Fibroblast of upper back skin (primary cell): ENCODE measurements at regions not wholly inside any gene's neighbourhood (a gene's known extent, or its start where the extent isn't known, plus 50 kb on each side); places are given as distances from the start of the nearest gene placed in this dataset.

Experiments used
- DNase-seq: peaks from one replicate; pipeline ENCODE4 v3.0.0-alpha.2; 2013

- DNase-seq: no peak
These were observed 162.8 kb upstream of the CDYL start for GRCh38 chr6:4613381-4613780.

DNA sequence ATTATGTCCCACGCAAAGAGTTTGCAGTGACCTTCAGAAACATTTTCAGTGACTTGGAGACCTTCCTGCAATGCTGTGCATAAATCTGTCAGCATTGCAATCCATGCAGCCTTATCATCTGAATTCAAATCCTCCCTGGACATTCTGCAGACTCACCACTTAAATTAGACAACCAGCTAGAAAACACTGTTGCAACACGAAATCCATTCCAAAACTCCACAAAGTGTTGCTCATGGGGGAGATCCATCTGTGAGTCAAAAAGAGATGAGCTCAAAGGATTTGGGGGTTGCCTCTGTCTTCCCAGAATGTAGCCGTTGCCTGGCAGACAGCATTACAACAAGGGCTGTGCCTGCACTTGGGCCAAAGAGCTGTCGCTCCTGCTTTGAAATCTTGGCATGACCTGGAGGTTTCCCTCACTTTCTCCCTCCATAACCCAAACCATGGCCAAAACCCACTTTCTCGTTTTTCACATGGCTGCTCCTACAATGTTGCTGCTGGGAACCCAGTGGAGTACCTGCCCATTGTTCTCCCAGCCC is 163.5 kb upstream of the CDYL start:
- peak; percentile 88 for DNase-seq

DNA sequence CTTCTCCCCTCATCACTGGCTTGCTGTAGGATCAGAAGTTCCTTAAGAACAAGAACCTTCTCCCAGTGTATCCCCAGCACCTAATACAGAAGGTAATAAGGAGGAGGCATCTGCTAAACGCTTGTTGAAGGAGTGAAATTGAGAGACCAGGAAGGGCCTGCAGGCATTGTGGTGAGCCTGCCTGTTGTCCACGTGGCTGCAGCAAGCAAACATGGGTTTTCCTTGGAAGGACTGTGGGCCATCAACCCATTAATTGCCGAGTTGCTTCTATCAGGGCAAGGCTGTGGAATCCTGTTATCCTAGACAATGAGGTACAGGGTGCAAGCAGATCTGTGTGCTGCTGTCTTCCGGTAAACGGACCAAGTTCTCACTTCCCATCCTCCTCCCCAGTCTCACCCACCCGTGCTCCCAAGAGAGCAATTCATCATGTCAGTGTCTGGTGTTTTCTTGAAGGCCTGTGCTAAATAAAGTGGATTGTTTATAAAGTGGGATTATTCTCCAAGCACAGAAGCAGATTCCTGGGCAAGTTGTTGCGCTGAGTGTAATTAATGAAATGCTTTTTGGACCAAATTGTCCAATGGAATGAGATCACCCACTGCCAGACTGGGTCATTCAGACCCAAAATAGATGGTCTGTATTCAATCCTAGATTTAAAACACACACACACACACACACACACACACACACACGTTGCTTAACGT is 164.6 kb upstream of the CDYL start:
- DNase-seq: peak; percentile 58

GRCh38 chr6:4610256-4610655 is 165.9 kb upstream of the CDYL start:
- DNase-seq: peak; percentile 96

DNA sequence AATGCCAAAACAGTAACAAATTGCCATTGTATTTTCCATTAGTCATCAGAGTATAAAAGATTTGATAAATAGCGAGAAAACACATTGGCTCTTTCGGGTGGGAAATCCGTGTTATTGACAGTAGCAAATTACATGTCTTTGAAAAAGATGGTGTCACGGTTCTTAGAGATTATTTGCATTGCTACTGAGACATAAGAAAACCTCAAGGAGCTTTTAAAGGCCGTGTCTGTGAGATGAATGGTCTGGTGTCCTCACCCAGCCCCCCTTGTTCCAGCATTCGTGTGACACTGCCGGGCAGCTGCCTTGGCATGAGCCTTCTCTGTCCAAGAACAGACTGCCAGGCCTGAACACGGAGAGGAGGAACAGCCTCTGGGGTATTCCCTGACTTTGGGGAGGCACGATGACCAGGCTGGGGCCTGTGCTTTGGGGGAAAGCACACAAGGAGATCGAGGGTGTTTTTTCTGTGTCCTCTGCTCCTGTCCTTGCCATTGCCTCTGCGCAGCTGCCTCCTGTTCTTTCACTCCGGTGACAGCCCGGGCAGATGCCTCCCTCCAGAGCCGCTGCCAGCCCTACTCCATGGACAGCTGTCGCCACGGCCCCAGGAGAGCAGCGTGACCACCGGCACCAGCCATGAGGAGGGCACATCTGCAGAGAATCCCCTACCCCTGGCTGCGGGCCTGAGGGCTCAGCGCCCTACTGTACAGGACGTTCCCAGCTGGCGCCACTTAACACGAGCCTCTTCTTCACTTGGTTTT is 167.7 kb upstream of the CDYL start:
- no peak for DNase-seq

DNA sequence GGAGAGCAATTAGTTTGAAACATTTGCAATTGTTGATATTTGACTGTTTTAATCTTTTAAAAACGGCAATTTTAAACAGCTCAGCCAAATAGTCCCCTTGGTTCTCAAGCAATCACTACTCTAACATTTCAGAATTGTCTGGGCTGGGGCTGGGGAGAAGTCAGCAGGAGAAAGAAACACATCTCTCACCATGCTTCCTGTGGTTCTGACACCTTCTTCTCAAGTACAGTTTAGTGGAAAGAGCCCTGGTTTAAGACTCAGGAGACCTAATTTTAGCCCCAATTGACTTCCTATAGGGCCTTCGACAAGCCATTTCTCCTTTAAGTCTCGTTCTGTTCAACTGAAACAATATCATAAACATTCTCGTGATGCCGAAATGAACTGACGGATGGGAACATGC is 168.4 kb upstream of the CDYL start:
- no peak for DNase-seq

GRCh38 chr6:4606821-4607704 is 169.1 kb upstream of the CDYL start:
- peak; percentile 87 for DNase-seq

DNA sequence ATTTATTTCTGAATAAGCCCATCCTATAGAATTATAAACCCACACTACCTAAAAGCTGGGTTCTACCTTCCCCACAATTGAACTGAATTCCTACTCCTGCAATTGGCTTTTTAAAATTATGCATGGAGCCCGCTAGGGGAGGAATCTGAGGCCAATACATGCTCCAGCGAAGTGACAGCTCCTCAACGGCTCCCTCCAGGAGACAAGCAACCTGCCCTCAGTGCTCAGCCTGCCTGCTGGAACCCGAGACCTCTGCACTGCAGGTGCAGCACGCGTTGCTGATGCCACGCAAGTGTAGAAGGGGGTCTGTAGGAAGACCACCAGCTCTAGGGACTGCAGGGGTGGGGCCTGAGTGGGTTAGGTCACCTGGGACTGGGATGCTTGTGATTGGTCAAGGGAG is 170.2 kb upstream of the CDYL start:
- DNase-seq: no peak

DNA sequence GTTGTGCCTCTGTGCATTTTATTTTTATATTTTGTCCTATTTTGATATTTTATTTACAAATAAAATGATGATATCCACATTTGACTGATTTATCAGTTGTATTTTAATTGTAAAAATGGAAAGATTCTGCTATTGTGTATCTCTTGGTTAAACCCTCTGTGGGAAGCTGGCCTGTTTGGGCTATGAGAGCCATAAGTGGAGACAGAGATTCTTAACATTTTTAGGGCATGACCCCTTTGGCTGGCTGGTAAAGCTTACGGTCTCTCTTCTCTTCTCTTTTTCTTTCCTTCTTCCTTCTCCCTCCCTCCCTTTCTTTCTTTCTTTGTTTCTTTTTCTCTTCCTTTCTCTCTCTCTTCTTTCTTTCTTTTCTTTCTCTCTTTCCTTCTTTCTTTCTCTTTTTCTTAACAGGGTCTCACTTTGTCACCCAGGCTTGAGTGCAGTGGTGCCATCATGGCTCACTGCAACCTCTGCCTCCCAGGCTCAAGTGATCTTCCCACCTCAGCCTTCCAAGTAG is 172.3 kb upstream of the CDYL start:
- DNase-seq: peak; percentile 14

DNA sequence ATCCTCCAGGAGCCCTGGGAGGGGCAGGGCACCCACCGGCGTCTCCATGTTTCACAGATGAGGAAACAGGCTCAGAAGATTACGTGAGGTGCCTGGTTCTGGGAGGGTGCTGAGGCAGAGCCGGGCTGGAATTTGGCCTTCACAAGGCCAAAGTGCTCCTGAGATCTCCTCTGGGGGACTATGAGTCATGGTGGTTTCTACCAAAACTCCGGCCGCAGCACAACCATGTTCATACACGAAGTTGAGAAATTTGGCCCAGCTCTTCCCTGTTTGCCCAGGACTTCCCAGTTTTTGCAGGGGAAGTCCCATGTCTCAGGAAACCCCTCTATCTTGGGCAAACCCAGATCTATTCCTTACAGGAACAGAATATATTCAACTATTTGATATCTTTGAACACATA is 172.9 kb upstream of the CDYL start:
- peak; percentile 89 for DNase-seq

DNA sequence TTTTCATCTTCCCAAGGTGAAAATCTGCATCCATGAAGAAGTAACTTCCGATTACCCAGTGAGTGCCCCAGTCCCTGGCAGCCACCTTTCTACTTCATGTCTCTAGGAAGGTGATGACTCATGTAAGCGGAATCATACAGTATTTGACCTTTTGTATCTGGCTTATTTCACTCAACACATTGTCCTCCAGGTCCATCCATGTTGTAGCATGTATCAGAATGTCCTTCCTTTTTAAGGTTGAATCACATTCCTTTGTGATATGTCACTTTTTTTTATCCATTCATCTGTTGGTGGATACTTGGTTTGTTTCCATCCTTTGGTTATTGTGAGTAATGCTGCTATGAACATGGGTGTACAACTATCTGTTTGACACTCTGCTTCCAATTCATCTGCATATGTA is 176.3 kb upstream of the CDYL start:
- DNase-seq: peak; percentile 91

DNA sequence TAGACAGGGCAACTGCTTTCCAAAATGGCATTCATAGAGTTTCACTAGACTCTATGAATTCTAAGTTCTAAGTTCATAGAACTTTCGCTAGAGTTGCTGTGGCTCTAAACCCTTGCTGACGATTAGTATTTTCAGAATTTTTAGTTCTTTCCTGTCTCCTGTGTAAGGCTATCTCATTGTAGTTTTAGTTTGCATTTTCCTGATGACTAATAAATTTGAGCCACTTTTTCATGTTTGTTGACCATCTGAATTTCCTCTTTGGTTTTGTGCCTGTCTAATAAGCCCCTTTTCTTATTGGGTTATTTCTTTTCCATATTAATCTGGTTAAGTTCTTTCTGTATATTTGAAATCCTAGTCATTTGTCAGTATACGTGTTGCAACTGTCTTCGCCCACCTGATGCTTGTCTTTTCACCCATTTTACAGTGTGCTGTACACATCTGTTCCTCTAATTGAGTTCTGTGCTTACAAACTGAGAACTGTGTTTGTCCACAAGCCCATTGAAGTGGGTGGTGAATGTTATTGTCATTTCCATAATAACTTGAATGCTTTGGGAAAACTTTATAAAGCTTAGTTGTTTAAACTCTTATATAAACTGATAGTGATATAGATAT is 177.7 kb upstream of the CDYL start:
- DNase-seq: no peak

- DNase-seq: no peak
These were observed 182.3 kb upstream of the CDYL start for GRCh38 chr6:4593951-4594350.

GRCh38 chr6:4592026-4592425 is 184.2 kb upstream of the CDYL start:
- no peak for DNase-seq

DNA sequence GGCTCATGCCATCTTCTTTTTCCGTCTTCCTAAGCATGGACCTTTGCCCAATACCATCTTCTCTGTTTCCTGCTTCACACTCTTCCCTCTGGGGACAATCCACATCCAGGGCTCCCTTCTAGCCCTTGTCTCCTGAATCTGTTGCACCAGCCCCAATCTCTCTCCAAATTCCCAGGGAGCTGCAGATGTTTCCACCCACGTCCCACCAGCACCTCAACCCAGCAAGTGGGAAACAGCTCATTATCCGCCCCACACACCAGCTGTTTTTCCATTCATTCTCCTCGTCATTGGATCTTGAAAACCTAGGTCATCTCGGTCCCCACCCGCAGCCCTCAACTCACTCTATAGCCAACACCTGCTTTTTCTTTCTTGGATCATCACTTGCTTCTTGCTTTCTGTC is 185.0 kb upstream of the CDYL start:
- no peak for DNase-seq

DNA sequence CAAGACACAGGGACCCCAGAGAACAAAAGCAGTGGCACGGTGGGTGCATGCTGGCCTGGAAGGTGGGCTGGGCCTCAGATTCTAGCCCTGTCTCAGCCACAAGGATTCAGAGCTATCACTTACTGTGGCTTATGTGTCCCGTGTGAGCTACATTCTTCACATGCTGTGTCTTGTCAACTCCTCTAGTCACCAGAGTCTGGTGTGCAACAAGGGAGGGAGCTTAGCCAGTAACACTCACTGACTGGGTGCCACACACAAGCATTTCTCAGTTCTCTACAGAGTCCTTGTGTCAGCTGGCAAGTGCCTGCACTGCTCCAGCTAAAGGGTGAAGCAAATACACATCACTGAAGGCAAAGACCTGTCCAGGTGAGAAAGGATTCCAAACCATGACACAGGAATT is 186.9 kb upstream of the CDYL start:
- no peak for DNase-seq

DNA sequence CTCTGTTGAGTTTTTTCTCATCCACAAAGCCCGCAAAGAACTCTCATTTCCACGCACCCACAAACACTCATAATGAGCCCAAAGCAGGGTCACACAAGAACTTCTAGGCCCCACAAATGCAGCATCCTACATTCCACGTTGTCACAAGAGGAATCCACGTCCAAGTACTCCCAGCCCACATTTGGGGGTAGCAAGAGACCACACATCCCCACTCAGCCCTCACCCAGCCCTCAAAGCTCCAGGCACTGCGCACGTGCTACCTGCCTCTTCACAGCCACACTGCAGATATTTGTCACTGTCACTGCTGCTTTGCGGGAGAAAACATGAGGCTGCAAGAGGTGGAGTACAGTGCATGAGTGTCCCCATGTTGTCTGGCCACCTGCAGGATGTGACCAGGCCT is 187.6 kb upstream of the CDYL start:
- DNase-seq: no peak

- no peak for DNase-seq
These were observed 188.0 kb upstream of the CDYL start for GRCh38 chr6:4588163-4588562.

GRCh38 chr6:4587171-4587570 is 189.0 kb upstream of the CDYL start:
- DNase-seq: no peak

GRCh38 chr6:4586469-4586859 is 189.7 kb upstream of the CDYL start:
- no peak for DNase-seq

- DNase-seq: no peak
These were observed 190.3 kb upstream of the CDYL start for GRCh38 chr6:4585682-4586468.

DNA sequence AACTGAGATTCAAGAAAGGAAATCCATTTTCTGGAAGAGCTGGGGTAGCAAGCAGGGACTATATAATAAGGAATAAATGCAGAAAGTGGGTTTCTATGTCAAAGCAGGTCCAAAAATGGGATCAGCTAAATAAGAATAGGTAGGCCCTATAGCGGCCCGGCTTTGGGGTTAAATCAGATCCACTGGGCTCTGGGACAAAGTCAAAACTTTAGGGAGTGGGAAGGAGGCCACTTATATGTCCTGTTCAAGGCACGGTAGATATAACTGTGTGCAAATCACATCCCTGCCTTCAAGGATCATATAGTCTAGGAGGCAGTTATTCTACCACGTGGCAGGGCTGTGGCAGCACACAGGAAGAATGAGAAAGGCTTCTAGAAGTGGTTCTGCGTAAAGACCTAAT is 191.4 kb upstream of the CDYL start:
- DNase-seq: no peak
